GM18873 (cell line): ENCODE measurements at regions not wholly inside any gene's neighbourhood (a gene's known extent, or its start where the extent isn't known, plus 50 kb on each side); places are given as distances from the start of the nearest gene placed in this dataset.
"Not testable (repeated sequence)": the region's sequence is repeated elsewhere in the genome, so short reads cannot be mapped to it uniquely, and the experiment has no call there.

Experiments
- ATAC-seq: cut with Tn5 transposase; IDR thresholded peaks from one replicate; pipeline ENCODE4 v1.9.1; 2021; ENCODE audit warnings: mild to moderate bottlenecking, moderate library complexity, moderate number of reproducible peaks; ENCODE audit not compliant: unreplicated experiment, low FRiP score

- ATAC-seq: no peak
These were observed 177.4 kb downstream of the POTEB3 start for GRCh38 chr15:21262851-21263425.

DNA sequence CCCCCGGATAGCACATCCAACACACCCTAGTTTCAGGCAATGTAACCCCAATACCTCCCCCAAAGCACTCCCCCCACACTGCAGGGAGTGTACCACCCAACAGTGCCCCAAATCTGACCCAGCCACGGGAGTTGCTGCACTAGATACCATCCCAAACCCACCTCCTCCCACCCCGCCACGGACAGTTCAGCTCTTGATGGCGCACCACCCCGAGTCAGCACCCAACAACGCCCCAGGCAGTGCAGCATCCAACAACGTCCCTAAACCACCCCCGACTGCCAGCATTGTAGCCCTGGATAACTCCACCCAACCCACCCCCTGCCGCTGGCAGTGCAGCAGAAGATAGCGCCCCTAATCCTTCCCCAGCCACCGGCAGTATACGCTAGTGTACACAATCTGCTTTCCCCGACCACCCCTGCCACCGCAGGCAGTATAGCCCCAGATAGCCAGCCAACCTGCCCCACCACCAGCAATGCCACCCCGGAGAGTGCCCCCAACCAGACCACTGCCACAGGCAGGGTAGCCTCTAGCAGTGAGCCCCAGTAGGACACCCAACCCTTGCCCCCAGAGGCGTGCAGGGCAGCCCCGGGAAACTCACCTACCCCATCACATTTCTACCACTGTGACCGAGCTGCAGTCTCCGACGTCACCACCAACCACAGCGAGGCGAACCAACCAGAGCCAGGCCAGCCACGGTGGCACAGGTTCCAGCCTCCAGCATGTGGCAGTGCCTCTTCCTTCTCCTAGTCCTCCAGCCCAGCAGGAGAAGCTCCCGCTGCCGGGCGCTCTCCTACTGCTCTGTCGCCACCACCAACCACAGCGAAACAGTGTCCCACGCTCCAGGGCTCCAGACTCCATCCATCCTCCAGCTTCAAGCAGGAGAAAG is 178.1 kb downstream of the POTEB3 start:
- no peak for ATAC-seq

DNA sequence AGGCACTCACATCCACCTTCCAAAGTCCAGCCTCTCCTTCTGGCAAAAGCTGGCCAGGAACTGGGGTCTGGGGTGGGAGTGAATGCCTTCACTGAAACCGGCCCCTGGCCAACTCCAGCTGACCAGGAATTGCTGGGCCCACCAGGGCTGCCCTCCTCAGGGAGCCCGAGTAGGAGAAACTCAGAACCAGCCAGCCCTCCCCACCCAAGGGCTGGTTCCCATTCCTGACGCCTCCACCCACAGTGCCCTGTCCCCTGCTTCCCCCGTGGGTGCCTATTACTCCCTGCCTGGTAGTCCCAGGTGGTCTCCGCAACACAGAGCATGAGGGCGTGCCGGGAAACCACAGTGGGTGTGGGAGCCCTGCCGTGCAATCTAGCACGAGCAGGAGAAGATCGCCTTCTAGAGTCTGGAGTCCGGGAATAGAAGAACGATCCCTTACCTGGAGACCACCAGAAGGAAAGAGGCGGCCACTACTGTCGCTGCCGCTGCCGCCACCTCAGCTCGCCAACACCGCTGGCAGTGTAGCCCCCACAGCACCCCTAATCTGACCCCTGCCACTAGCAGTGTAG is 178.8 kb downstream of the POTEB3 start:
- no peak for ATAC-seq

DNA sequence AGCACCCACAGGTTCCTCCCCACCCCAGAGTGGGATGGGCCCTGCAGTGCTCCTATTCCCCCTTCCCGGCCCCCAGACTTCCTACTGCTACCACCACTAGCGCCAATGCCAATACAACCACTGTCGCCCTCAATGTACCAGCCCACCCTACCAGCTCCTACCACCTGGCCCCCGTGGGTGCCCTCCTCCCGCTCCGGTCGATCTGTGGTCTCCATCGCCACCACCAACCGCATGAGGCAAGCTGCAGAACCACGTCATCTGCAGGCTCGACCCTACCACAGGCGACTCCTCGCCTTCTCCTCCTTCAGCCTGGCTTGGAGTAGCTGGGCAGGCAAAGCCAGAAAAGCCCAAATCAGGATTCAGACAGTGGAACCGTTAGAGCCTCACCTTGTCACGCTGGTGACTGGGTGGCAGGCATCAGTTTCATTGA is 179.3 kb downstream of the POTEB3 start:
- no peak for ATAC-seq

DNA sequence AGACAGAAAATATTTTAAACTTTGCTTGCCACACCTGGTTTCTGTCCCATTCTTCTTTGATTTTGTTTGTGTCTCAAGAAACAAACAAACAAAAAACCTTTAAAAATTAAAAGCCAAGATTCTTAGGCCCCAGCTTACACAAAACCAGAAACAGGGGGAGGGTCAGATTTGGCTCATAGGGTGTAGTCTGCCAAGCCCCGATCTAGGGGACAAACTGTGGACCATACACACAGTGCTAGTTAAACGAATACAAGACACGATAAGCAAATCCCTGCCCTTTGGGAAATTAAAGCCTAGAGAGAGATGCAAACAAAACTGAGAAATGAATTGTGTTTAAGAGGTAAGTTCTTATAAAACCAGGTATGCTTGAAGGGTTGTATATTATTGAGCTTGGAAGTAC is 181.7 kb downstream of the POTEB3 start:
- not testable (repeated sequence) for ATAC-seq

GRCh38 chr15:21249508-21250019 is 190.7 kb downstream of the POTEB3 start:
- ATAC-seq: not testable (repeated sequence)
